HepG2 (cell line): ENCODE measurements at regions not wholly inside any gene's neighbourhood (a gene's known extent, or its start where the extent isn't known, plus 50 kb on each side); places are given as distances from the start of the nearest gene placed in this dataset.

Source experiments
- EP300 ChIP-seq, 3 experiments: sonication (generic) in 1 of 3; formaldehyde crosslinking in 1 of 3; IDR thresholded peaks; 2 replicates each; pipeline versions ENCODE4 v1.5.1 to v1.6.1; 2011 to 2020; ENCODE audit warnings: low read depth in 2 of 3, low read length in 2 of 3, borderline replicate concordance in 1 of 3, improper control_type of control experiment in 1 of 3, mild to moderate bottlenecking in 1 of 3, missing genetic modification reagents in 1 of 3, moderate library complexity in 1 of 3
- MBD4 ChIP-seq: IDR thresholded peaks from 2 replicates; pipeline ENCODE4 v1.6.1; 2012; ENCODE audit warnings: low read length, inconsistent platforms, borderline replicate concordance
- SMARCC2 ChIP-seq: fragments of 450-650 bp; IDR thresholded peaks from 2 replicates; pipeline ENCODE4 v1.6.1; 2017; ENCODE audit warnings: antibody characterized with exemption, mild to moderate bottlenecking
- ZNF83 ChIP-seq: sonication (generic); formaldehyde crosslinking; IDR thresholded peaks from 2 replicates; pipeline ENCODE4 v1.4.0; 2020; ENCODE audit warnings: missing genetic modification reagents, mild to moderate bottlenecking, borderline replicate concordance
- TF ChIP-seq, protein P1 (sequence below): sonication (generic); formaldehyde crosslinking; IDR thresholded peaks from 2 replicates; pipeline ENCODE4 v1.4.0; 2020; ENCODE audit warnings: missing genetic modification reagents
- TF ChIP-seq, protein P2 (sequence below): sonication (generic); formaldehyde crosslinking; IDR thresholded peaks from 2 replicates; pipeline ENCODE4 v1.4.0; 2020; ENCODE audit warnings: mild to moderate bottlenecking, missing genetic modification reagents
- TF ChIP-seq, protein P3 (sequence below): sonication (generic); formaldehyde crosslinking; IDR thresholded peaks from 2 replicates; pipeline ENCODE4 v1.5.0; 2020; ENCODE audit warnings: mild to moderate bottlenecking, missing genetic modification reagents, moderate library complexity
- TF ChIP-seq, protein P4 (sequence below): IDR thresholded peaks from 2 replicates; pipeline ENCODE4 v1.6.1; 2012; ENCODE audit warnings: low read length, improper control_type of control experiment

DNA sequence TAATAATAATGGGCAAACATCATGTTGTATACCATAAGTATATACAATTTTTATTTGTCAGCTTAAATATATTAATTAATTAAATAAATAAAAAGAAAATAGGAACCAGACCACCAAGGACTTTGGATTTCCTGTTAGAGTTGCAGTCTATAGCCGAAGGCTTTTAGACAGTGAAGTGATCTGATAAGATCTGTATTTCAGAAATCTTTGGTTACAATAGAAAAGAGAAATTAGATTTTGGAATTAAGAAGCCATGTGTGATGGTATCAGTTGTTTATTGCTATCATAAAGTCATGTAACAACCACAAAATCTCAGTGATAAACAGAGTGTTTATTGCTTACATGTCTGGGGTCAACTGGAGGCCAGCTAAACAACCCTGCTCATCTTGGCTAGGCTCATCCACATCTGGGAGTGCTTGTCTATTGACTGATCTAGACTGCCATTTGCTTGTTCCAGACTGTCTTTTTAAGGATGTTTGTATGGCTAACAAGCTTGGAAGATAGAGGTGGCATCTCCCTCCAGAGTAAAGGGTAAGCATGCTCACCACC, 142.1 kb upstream of the USP9X start:
- no peak for TF ChIP-seq EP300 (IDR thresholded peaks at IDR 0.05; ENCODE audit: low read depth in 2 of 2, low read length in 2 of 2)
- TF ChIP-seq EP300 (CRISPR knock-in tag; IDR thresholded peaks at IDR 0.05; ENCODE audit: borderline replicate concordance): no peak
- no peak for TF ChIP-seq SMARCC2
- TF ChIP-seq, protein P1, sequence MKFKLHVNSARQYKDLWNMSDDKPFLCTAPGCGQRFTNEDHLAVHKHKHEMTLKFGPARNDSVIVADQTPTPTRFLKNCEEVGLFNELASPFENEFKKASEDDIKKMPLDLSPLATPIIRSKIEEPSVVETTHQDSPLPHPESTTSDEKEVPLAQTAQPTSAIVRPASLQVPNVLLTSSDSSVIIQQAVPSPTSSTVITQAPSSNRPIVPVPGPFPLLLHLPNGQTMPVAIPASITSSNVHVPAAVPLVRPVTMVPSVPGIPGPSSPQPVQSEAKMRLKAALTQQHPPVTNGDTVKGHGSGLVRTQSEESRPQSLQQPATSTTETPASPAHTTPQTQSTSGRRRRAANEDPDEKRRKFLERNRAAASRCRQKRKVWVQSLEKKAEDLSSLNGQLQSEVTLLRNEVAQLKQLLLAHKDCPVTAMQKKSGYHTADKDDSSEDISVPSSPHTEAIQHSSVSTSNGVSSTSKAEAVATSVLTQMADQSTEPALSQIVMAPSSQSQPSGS (CRISPR knock-in tag): no peak
- TF ChIP-seq, protein P2, sequence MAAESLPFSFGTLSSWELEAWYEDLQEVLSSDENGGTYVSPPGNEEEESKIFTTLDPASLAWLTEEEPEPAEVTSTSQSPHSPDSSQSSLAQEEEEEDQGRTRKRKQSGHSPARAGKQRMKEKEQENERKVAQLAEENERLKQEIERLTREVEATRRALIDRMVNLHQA (CRISPR knock-in tag): no peak
- TF ChIP-seq MBD4: no peak
- TF ChIP-seq, protein P3, sequence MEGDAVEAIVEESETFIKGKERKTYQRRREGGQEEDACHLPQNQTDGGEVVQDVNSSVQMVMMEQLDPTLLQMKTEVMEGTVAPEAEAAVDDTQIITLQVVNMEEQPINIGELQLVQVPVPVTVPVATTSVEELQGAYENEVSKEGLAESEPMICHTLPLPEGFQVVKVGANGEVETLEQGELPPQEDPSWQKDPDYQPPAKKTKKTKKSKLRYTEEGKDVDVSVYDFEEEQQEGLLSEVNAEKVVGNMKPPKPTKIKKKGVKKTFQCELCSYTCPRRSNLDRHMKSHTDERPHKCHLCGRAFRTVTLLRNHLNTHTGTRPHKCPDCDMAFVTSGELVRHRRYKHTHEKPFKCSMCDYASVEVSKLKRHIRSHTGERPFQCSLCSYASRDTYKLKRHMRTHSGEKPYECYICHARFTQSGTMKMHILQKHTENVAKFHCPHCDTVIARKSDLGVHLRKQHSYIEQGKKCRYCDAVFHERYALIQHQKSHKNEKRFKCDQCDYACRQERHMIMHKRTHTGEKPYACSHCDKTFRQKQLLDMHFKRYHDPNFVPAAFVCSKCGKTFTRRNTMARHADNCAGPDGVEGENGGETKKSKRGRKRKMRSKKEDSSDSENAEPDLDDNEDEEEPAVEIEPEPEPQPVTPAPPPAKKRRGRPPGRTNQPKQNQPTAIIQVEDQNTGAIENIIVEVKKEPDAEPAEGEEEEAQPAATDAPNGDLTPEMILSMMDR (CRISPR knock-in tag): no peak
- TF ChIP-seq ZNF83 (CRISPR knock-in tag): no peak
- TF ChIP-seq, protein P4, sequence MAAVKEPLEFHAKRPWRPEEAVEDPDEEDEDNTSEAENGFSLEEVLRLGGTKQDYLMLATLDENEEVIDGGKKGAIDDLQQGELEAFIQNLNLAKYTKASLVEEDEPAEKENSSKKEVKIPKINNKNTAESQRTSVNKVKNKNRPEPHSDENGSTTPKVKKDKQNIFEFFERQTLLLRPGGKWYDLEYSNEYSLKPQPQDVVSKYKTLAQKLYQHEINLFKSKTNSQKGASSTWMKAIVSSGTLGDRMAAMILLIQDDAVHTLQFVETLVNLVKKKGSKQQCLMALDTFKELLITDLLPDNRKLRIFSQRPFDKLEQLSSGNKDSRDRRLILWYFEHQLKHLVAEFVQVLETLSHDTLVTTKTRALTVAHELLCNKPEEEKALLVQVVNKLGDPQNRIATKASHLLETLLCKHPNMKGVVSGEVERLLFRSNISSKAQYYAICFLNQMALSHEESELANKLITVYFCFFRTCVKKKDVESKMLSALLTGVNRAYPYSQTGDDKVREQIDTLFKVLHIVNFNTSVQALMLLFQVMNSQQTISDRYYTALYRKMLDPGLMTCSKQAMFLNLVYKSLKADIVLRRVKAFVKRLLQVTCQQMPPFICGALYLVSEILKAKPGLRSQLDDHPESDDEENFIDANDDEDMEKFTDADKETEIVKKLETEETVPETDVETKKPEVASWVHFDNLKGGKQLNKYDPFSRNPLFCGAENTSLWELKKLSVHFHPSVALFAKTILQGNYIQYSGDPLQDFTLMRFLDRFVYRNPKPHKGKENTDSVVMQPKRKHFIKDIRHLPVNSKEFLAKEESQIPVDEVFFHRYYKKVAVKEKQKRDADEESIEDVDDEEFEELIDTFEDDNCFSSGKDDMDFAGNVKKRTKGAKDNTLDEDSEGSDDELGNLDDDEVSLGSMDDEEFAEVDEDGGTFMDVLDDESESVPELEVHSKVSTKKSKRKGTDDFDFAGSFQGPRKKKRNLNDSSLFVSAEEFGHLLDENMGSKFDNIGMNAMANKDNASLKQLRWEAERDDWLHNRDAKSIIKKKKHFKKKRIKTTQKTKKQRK: no peak
